NOMO-1 treated with DMSO at 0.1 percent for 48 hours (cell line): ENCODE measurements at regions not wholly inside any gene's neighbourhood (a gene's known extent, or its start where the extent isn't known, plus 50 kb on each side); places are given as distances from the start of the nearest gene placed in this dataset.

Experiments
- DNase-seq: peaks from one replicate; lab custom pipeline; 2025; ENCODE audit not compliant: unreplicated experiment; lab: John Stamatoyannopoulos, UW

DNA sequence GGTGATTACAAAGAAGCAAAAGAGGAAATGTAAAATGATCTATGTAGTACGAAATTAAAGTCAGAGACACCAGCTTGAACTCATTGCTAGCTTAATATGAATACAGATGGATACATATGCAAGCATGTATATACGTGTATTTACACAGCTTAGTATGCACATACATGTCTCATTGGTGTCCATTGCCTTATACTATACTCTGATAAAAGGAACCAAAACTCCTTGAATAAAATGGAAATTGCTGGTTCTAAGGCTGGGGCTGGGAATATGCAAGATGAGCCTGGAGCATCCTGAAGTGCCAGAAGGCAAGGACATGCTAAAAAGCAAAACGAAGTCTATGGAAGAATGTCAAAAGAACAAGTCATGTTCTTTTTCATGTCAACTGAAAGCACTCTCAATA is 1424.4 kb upstream of the SLC39A10 start:
- DNase-seq, result no peak

DNA sequence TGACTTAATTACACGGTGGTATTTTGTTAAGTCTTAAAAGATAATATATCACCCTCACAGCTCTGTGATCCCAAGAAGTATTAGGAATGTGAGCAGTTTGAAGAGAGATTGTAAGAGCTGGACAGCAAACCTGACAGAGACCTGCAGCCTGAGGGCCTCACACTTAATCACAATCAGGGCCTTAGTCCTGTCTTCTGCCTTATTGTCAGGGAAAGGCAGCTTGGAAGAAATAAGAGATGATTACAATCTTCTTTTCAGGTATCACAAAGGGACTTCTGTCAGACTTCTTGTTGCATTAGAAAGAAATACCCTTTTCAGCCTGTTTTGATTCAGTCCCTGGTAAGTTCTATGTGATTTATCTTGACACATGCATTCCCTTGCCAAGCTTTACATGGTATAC is 1433.8 kb upstream of the SLC39A10 start:
- no peak for DNase-seq

DNA sequence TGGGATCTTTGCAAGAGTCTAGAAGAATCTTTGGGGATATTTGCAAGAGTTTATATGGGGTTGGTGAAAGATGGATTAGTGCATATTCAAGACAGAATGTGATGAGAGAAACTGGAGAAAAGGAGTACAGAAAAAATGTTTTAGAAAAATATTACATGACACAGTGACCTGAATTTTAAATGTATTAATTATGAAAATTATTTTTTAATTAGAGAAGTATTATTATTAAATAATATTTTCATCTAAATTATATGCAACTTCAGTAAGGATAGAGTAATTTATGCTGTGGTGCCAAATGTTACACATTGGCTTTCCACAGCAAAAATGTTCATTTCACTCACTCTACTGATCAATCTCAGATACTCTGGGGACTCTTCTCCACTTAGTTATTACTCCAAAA is 1442.8 kb upstream of the SLC39A10 start:
- no peak for DNase-seq

DNA sequence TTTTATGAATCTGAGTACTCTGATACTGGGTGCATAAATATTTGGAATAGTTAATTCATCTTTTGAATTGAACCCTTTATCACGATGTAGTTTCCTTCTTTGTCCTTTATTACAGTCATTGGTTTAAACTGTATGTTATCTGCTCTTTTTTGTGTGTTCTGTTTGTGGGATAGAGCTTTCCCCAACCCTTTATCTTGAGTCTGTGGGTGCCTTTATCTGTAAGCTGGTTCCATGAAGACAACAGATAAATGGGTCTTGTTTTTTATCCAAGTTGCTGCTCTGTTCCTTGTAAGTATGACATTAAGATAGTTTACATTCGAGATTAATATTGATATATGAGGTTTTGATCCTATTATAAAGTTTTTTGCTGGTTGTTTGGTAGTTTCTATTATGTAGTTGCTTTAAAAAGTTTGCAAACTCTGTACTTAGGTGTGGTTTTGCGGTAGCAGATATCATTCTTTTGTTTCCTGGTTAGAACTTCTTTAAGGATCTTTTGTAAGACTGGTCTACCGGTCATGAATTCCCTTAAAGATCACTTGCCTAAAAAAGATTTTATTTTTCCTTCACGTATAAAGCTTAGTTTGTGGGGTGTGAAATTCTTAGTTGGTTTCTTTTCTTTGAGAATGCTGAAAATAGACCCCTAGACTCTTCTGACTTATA is 1451.3 kb upstream of the SLC39A10 start:
- no peak for DNase-seq

DNA sequence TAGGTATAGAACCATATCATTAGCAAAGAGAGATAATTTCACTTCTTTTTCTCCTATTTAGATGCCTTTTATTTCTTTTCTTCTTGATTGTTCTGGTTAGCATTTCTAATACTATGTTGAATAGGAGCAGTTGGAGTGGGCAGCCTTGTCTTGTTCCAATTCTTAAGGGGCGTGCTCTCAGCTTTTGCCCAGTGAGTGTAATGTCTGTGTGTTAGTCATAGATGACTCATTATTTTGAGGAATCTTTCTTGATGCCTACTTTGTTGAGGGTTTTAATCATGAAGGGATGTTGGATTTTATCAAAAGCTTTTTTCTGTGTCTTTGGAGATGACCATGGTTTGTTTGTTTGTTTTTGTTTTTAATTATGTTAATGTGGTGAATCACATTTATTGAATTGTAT is 1453.1 kb upstream of the SLC39A10 start:
- DNase-seq, result no peak

DNA sequence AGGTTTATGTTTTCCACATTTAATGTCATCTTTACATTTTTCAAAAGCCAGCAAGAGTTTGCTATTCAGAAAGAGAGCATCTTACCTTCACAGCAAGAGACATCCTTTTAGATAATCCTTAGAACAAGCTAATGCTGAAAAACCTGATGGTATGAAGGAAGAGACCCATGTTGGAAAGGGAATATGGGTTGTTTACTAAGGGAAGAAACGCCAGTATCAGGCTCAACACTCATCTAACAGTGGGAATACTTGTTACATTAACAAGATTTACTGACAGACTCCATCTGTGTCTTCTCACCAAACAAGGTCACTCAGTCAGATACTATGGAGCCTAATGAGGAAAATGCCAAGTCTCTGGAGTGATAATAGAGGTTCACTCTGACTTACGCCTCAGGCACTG is 1474.1 kb upstream of the SLC39A10 start:
- DNase-seq, result no peak

DNA sequence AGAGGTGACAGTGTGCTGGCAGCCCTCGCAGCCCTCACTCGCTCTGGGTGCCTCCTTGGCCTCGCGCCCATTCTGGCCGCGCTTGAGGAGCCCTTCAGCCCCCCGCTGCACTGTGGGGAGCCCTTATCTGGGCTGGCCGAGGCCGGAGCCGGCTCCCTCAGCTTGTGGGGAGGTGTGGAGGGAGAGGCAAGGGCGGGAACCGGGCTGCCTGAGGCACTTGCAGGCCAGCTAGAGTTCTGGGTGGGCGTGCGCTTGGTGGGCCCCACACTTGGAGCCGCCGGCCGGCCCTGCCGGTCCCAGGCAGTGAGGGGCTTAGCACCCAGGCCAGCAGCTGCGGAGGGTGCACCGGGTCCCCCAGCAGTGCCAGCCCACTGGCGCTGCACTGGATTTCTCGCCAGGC is 1480.9 kb upstream of the SLC39A10 start:
- no peak for DNase-seq

DNA sequence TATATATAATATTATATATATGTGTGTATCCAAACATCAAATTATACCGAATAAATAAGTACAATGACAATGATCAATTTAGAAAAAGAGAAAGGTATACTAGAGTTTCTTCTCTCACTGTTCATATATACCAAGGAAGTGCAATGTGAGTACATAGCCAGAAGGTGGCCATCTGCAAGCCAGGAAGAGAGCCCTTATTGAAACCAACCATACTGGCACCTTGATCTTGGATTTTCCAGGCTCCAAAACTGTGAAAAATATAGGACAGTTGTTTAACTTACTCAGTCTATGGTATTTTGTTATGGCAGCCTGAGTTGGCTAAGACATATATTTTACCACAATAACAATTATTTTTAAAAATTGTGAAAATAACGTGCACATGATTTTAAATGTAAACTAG is 1490.2 kb upstream of the SLC39A10 start:
- peak; percentile 29 for DNase-seq

DNA sequence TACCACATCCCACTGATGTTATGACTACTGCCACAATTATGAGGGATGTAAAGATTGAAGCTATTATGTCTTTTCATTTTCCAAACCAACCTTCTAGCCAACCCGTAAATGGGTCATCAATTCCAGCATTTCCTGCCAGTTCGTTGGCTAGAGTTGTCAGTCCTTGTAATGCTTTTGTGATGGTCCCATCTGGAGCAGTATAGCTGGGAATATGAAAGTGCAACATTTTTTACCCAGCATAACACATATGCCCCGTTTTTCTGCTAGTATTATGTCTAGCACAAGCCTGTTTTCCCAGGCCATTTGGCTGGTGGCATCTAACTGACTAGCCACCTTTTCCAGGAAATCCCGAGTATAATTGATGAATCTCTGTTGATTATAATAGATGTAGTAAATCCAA is 1501.6 kb upstream of the SLC39A10 start:
- DNase-seq, result no peak

DNA sequence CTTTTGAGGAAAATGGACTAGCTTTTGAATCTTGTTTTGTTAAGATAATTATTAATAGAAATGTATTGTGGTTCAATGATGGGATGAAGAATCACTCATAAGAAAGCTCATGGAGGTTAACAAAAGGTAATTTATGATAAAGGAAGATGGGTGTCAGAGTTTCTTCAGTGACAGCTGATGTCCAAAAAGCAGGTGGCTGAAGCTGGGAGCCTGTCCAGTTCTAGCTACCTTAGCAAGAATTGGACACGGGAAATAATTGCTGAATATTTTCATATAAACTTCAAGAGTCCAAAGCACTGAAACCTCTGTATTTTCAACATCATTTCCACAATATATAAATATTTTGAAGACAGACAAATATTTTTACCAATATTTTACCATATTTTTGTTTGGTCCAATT is 1505.8 kb upstream of the SLC39A10 start:
- no peak for DNase-seq

DNA sequence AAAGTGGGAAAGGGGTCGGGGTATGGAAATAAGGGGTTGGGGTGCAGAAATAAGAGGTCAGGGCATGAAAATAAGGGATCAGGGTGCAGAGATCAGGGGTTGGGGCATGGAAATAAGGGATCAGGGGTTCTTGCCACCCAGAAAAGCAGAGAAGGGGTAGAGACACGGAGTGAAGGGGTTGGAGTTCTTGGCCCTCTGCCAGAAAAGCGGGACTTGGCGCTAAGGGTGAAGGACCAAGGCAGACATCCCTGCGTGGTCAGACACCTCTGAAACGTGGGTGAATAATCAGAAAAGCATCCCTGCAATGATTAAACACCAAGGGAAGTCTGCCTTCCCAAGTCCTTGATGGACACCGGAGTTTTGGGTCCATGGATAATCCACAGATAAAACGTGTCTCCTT is 1521.6 kb upstream of the SLC39A10 start:
- no peak for DNase-seq

DNA sequence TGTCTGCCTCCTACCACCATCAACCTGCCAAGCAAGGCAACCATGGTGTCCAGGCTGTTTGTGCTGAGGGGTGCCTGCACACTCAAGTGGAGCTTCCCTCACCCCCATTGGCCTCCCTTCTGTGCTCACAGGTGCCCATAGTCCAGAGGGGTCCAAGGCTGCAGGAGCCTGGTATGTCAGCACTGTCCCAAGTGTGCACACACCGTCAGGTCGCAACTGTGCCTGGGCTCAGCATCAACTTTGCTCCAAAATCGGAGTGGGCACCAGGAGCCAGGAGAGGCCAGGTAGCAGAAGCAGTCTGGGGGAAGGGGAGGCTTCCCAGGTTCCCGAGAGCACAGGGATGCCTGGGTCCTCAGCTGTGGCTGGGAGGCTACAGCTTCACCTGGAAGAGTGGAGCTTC is 1528.2 kb upstream of the SLC39A10 start:
- DNase-seq, result no peak

DNA sequence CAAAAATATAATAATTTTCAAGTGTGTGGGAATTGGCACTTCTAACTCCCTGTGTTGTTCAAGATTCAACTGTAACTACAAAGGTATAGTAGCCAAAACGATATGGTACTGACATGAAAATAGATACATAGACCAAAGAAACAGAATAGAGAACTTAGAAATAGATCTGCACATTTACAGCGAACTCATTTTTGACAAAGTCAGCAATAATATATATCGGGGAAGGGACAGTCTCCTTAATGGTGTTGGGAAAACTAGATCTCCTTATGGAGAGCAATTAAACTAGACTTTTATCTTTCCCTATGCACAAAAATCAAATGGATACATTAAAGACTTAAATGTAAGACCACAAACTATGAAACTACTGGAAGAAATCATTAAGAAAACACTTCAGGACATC is 1530.6 kb upstream of the SLC39A10 start:
- no peak for DNase-seq

DNA sequence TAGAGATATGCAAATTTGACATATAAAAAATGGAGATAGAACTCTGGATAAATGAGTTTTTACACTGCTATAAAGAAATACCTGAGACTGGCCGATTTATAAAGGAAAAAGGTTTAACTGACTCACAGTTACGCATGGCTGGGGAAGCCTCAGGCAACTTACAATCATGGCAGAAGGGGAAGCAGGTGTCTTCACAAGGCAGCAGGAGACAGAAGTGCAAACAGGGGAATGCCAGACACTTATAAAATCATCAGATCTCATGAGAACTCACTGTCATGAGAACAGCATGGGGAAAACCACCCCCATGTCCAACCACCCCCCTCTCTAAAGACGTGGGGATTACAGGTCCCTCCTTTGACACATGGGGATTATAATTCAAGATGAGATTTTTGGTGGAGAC is 1540.2 kb upstream of the SLC39A10 start:
- no peak for DNase-seq

DNA sequence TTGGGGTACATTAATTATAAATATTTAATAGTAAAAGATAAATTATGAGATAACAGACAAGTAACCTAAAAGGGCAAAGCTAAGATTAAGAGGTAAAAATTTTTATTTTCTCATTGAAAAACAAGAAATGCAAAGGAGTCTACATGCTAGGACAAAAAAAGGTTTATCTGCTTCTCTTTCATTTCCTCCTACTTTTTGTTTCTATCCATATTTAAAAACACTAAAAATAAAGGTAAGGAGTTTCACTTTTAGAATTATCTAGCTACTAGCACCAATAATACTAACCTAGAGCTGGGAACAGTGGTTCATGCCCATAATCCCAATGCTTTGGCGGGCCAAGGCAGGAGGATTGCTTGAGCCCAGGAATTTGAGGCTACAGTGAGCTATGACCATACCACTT is 1551.7 kb upstream of the SLC39A10 start:
- DNase-seq, result no peak

DNA sequence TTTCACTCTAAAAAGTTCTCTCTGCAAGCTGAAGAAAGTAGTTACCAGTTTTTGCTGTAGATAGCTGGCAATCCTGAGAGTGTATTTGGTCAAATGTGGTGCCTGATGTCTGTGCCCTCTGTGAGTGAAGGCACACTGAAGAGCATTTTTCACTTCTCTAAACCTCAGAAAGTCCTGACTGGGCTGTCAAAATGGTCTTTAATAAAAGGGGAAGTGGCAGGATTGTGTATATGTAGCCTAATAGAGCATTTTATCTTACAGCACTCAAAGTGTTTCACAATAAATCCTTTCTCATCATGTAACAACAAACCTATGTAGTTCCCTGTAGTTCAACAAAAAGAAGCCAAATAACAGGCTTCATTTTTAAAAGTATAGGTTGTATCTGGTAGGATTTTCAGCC is 1552.3 kb upstream of the SLC39A10 start:
- peak; percentile 99 for DNase-seq

DNA sequence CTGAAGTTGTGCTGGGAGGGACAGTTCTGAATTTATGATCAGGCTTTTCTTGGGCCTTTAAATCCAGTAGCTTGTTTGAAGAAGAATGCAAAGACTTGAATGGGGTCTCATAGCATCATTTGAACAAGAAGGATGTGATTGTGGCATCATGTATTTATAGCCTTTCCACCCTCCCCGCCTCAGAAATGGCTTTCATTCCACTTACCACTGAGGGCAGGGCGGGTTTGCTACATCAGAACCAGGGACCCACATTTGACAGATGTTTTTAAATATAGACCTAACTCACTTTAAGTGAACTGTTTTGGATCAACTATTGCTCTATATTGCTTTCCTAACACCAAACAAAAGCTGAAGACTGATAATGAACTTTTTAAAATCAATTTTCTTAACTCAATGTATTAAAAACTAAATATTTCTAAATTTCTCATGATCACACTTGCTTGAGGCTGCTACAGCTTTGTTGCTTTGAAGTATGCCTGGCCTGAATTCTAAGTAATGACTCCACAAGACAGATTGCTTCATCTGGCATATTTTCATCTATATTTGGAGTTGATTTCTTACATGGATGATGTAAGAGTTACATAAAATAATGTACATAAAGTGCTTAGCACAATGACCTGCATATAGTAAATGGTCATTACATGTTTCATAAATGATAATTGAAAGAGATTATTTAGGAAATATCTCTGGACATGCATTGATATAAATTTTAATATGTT is 1552.9 kb upstream of the SLC39A10 start:
- DNase-seq, result peak; percentile 50

DNA sequence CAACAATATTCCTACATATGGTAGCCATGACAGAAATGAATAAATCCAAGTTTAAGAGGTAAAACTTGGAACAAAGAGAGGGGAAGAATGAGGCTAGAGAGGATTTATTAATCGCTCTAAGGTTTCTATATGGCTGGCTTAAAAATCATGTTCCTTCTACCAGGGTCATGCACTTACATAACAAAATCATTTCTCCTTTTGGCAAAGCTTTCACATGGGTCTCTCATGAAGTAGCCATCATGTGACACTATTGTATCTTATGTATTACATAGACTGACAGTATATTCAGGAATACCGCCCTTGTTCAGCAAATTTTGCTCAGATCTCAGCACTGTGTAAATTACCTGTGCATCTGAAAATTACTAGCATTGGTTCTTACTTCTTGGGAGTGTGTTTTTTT is 1554.5 kb upstream of the SLC39A10 start:
- DNase-seq, result no peak

DNA sequence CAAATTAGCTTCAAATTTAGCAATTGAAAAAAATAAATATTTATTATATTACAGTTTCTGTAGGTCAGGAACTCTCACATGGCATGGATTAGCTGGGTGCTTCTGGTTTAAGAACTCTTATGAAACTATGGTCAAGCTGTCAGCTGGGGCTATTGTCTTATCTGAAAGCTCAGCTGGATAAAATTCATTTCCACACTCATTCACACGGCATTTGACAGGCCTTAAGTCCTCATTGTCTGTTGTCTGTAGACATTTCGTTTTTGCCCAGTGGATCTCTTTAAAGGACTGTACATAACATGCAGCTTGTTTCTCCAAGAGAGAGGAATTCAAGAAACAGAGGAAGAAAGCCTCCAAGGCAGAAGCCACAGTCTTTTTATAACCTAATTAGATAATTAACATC is 1556.8 kb upstream of the SLC39A10 start:
- DNase-seq, result no peak

DNA sequence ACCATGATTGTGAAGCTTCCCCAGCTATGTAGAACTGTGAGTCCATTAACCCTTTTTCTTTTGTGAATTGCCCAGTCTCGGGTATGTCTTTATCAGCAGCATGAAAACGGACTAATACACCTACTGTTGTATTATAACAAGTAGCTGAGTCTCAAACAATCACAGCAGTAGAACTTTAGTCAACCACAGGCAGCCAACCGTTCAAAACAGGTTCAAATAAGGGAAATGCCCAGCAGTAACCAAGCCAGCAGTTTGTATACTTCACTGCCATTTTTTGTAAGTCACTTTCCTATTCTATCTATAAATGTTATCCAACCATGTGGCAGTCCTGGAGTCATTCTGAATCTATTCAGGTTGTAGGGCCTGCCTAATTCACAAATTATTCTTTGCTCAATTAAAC is 1560.6 kb upstream of the SLC39A10 start:
- DNase-seq, result no peak

DNA sequence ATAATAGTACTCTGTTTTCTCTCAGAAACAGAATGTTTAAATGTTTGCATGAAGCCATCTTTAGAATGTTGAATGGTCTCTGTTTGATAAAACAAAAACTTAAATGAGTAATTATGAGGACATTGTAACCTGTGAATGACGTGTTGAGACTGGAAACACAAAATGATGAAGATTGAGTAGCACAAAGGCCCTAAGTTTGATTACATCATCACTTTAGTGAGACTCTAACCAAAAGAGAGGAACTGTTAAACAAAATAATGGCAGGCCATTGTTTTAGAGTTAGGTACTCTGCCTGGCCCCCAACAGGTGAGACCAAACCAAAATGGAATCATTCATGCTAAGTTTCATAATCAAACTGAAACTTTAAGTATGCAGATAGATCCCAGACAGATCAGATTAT is 1561.7 kb upstream of the SLC39A10 start:
- DNase-seq, result no peak

DNA sequence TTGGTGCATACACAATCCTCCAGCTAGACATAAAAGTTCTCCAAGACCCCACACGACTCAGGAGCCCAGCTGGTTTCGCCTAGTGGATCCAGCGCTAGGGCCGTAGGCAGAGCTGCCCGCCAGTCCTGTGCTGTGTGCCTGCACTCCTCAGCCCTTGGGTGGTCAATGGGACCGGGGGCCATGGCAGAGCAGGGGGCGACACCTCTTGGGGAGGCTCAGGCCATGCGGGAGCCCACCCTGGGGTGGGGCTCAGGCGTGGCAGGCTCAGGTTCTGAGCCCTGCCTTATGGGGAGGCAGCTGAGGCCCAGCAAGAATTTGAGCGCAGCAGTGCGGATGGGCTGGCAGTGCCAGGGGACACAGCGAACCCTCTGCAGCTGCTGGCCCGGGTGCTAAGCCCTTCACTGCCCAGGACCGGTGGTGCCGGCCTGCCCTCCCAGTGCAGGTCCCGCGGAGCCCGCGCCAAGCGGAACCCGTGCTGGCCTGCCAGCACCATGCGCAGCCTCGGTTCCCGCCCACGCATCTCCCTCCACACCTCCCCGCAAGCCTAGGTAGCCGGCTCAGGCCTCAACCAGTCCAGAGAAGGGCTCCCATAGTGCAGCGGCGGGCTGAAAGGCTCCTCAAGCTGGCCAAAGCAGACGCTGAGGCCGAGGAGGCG is 1566.6 kb upstream of the SLC39A10 start:
- DNase-seq, result no peak
